GM19452 (cell line): ENCODE measurements at regions not wholly inside any gene's neighbourhood (a gene's known extent, or its start where the extent isn't known, plus 50 kb on each side); places are given as distances from the start of the nearest gene placed in this dataset.

Experiments used
- ATAC-seq: cut with Tn5 transposase; IDR thresholded peaks from one replicate; pipeline ENCODE4 v1.9.1; 2021; ENCODE audit not compliant: unreplicated experiment

DNA sequence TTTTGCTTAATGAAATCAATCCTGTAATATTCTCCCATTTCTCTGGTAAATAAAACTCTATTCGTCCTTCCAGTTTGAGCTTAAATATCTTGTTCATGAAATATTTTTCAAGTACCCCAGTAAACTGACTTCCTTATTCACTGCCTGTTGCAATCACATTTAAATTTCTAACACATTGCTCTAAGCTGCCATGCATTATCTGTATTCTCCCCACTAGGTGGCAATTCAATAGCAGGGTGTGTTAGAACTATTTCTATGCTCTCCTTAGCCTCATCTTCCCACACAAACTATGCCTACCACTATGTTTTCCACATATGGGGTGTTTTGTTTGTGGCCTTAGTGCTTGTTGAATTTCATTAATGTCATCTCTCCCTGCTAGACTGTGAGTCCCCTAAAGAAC is 377.1 kb upstream of the HS3ST1 start:
- no peak for ATAC-seq

DNA sequence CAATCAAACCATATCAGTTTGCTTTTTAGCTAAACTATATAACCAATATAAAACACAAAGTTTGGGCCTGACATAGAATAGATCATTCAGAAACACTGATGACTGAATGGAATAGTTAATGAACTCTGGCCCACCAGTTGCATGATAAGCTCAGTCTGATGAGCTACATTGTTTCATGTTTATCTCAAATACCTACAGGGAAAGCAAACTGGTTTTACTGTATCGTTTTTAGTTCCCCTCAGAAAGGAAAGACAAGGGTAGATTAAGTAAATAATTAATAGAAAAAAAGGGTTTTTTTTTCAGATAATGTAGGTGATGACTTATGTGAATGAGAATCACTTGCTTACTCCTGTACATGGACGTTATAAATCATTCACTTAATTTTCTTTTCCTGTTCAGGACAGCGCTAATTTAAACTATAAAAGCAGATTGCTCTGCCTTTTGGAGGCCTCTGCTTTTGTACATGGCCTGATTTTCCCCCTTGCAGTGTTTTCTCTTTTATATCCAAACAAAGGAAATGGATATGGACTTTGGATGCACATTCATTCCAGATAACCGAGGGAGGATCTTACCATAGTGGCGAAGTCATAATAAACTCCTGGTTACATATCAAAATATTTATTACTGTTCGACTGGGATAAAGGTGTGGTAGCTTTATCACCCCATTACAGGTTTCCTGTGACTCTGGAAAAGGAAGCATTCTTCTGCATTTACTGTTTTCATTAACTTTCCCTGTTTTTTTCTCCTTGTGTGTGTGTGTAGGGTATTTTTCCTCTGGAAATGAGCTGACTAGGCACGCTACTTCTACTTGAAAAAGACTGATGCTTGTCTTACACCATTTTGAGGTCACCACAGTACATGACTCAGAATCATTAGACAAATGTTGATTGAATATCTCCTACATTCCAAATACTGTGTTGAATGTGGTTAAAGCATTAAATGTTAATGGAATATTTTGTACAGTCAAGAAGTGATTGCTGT is 373.1 kb upstream of the HS3ST1 start:
- no peak for ATAC-seq

GRCh38 chr4:11799196-11799595 is 370.5 kb upstream of the HS3ST1 start:
- ATAC-seq, result no peak

- no peak for ATAC-seq
Measured at GRCh38 chr4:11791797-11792196, 363.1 kb upstream of the HS3ST1 start.

DNA sequence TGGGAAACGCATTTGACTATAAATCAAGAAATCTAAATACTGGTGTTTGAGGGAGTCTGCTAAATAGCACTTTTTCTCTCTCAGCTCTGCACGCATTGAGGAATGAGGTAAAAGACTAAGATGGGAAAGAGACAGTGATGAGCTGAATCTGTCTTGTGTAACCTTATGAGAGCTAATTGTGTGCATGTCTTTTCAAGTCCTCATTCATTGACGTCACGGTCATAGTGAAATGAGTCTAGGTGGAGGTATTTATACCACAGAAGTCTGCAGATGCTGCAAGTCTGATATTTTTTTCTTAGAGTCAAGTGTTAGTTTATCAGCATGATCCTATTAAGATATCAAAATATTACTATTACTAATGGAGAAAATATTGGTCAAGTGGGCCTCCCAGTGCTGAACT is 361.5 kb upstream of the HS3ST1 start:
- ATAC-seq, result no peak

DNA sequence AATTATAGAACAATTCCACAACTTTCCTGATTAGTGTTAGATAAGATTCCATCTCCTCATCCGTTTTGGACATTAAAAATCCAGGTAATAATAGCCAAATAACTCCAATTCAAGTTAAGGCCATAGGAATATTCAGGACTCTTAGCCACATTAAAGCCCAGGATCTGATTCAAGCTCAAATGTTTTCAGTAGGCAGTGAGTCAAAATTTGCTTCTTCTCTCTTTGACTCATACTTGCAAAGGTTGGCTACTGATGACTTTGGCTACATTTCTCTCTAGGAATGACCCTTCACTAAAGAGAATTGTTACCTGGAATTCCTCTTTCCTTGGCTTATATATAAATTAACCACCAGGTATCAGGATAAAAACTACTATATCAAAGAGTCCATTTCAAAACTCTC is 354.9 kb upstream of the HS3ST1 start:
- no peak for ATAC-seq

GRCh38 chr4:11782859-11783258 is 354.2 kb upstream of the HS3ST1 start:
- ATAC-seq, result no peak

DNA sequence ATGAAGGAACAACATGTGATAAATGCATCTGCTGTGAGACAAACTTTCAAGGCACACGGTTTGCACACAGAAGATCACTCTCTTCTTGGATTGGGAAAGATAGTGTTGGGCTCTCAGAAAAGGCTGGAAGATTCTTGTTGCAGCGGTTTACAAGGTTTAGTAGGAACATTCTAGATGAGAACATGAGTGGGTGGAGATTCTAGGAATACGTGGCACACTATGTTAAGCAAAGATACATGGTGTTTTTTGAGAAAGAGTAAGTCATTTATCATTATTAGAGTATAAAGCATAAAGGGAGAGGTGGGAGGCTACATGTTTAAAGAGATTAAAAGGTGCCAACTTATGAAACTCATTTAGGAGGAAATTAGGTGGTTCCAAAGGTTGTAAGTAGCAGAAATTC is 348.8 kb upstream of the HS3ST1 start:
- ATAC-seq, result no peak

- ATAC-seq, result no peak
Measured at GRCh38 chr4:11774346-11774745, 345.7 kb upstream of the HS3ST1 start.

- ATAC-seq, result no peak
Measured at GRCh38 chr4:11773798-11774197, 345.1 kb upstream of the HS3ST1 start.

GRCh38 chr4:11769434-11769833 is 340.7 kb upstream of the HS3ST1 start:
- no peak for ATAC-seq

GRCh38 chr4:11768251-11768972 is 339.7 kb upstream of the HS3ST1 start:
- ATAC-seq, result no peak

DNA sequence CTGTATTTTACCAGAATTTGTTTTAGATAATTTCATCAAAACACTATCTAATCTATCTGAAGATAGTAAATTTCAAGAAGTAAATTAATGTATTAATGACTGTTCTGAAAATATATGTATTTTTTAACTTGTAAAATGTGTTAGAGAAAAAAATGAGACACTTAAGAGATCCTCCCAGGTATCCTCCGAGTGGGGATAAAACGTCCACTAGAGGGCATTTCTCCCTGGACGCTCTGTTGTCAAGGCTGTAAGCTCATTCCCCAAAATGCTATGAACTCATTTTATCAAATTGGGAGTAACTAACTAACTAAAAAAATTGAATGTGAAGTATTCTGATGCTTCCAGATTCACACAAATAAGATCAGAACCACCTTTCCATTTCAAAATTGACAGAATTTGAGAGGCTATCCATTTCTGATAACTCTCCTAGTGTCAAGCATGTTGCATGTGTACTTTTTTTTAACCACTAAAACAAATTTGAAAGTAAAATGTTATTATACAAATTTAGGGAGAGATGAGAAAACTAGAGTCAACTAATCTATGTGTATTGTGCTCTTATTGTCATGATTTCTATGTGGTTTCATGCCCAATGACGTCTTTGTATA is 337.3 kb upstream of the HS3ST1 start:
- no peak for ATAC-seq

DNA sequence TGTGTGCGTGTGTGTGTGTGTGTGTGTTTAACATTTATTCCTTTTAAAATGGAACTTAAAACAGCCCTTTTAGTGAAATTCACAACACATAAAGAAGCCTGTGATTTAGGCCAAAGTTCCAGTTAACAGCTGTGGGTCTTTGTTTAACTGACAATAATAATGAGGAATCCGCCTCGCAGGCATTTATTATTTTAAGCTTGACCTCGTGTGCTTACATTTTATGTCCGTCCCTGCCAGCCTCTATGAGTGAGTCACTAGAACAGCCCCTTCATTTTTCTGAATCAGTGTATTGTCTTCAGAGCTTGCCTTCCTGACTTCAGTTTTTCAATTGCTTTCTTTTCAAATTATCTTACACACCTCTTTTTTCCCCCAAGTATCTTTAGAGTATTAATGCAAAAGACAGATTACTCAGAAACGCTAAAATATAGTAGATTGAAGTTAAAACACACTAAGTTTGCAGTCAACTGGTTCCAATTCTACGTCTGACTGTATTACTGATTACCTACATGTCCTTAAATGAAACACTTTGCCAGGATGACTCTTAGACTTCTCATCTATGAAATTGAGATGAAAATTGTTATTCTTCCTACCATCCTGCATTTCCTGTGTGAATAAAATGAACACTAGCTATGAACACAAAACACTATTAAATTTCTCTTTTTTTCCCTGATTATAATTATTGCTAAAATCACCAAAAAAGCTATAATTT is 319.6 kb upstream of the HS3ST1 start:
- no peak for ATAC-seq

GRCh38 chr4:11746734-11747133 is 318.0 kb upstream of the HS3ST1 start:
- no peak for ATAC-seq

DNA sequence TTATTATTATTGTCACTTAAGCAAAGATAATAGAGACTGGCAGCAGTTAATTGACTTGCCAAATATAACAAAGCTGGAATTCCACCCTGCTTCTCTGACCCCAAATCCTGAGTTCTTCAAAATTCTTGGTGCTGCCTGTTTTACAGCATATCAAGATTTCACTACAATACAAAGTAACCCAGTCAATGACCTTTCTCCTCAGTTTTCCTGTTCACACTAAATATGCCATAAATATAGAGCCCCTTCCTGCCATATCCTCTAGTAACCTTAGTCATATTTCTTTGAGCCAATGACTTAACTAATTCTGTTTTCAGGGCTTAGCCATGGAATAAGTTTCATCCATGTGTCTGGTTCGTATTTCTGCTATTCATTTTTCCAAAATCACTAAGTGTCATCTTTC is 315.3 kb upstream of the HS3ST1 start:
- no peak for ATAC-seq

- no peak for ATAC-seq
Measured at GRCh38 chr4:11743236-11743635, 314.5 kb upstream of the HS3ST1 start.

DNA sequence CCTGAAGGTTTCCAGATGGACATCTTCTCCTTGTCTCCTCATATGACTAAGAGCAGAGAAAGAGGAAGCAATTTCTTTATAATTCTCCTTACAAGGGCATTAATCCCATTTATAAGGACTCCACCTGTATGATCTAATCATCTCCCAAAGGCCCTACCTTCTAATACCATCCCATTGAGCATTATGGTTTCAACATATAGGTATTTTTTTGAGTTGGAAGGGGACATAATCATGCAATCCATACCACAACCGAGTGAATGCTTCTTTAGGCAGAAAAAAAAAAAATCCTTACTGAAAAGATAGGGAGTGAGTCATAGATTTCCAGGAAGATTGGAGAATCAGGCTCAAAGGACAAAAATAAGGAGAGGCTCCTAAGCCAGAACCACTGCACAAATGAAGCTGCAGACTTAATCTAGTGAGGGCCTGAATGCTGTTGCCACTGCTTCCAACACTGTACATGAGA is 312.5 kb upstream of the HS3ST1 start:
- no peak for ATAC-seq

- ATAC-seq, result no peak
Measured at GRCh38 chr4:11739992-11740391, 311.3 kb upstream of the HS3ST1 start.

GRCh38 chr4:11736978-11737377 is 308.3 kb upstream of the HS3ST1 start:
- ATAC-seq, result no peak

DNA sequence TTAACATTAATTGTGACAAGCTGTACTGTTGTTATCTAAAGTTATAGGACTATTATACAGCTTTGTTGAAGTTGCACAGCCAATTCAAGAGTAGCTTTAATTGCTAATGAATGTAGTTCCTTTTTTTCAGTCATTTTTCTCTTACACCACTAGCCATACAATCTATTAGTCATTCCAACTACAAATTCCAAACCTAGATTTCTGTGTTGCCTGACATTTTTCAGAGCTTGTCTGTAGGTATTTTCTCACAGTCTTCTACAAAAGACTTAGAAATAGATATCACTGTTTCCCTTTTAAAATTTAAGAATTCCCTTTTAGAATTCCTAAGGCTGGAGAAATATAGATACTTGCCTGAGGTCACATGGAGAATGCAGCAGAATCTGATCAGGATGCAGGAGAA is 307.0 kb upstream of the HS3ST1 start:
- no peak for ATAC-seq
